Loucy (cell line): ENCODE measurements at regions not wholly inside any gene's neighbourhood (a gene's known extent, or its start where the extent isn't known, plus 50 kb on each side); places are given as distances from the start of the nearest gene placed in this dataset.

ENCODE experiments used
- EZH2phosphoT487 ChIP-seq: fragments of 200-600 bp; IDR thresholded peaks from 2 replicates; pipeline ENCODE4 v1.6.1; 2018; ENCODE audit warnings: antibody characterized with exemption, mild to moderate bottlenecking, moderate library complexity, borderline replicate concordance
- TF ChIP-seq, protein P1 (sequence below): fragments of 200-600 bp; sonication (generic); conservative IDR thresholded peaks from 2 replicates; pipeline ENCODE4 v1.5.1; 2014; ENCODE audit warnings: mild to moderate bottlenecking, antibody characterized with exemption, low read length

DNA sequence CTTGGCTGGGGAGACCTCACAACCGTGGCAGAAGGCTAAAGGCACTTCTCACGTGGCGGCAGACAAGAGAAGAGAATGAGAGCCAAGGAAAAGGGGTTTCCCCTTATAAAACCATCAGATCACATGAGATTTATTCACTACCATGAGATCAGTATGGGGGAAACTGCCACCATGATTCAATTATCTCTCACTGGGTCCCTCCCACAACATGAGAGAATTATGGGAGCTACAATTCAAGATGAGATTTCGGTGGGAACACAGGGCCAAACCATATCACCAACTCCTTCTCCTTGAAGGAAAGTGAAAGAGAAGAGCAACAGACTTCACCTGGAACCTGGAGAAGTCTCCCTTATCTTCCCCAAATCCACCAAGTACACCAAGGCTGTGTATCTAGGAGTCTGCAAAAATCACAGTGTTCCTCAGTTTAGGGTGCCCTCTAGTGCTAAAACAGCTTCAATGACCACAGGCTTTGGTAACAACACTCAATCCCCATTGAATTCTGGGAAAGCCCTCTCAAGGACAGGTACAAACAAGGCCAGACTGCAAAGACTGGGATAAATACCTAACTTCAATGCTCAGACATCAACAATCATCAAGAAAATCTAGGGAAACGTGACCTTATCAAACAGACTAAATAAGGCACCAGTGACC is 148.8 kb upstream of the SRD5A2 start:
- TF ChIP-seq, protein P1, sequence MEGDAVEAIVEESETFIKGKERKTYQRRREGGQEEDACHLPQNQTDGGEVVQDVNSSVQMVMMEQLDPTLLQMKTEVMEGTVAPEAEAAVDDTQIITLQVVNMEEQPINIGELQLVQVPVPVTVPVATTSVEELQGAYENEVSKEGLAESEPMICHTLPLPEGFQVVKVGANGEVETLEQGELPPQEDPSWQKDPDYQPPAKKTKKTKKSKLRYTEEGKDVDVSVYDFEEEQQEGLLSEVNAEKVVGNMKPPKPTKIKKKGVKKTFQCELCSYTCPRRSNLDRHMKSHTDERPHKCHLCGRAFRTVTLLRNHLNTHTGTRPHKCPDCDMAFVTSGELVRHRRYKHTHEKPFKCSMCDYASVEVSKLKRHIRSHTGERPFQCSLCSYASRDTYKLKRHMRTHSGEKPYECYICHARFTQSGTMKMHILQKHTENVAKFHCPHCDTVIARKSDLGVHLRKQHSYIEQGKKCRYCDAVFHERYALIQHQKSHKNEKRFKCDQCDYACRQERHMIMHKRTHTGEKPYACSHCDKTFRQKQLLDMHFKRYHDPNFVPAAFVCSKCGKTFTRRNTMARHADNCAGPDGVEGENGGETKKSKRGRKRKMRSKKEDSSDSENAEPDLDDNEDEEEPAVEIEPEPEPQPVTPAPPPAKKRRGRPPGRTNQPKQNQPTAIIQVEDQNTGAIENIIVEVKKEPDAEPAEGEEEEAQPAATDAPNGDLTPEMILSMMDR, result peak; percentile 69
- no peak for TF ChIP-seq EZH2phosphoT487
